Skin epidermis (tissue), 12 donors: ENCODE measurements at regions not wholly inside any gene's neighbourhood (a gene's known extent, or its start where the extent isn't known, plus 50 kb on each side); places are given as distances from the start of the nearest gene placed in this dataset.
"Not testable (repeated sequence)": the region's sequence is repeated elsewhere in the genome, so short reads cannot be mapped to it uniquely, and the experiment has no call there.

ENCODE experiments used
- H3K27ac ChIP-seq, 21 experiments: fragments of 200-600 bp; sonication (generic) in 11 of 21; one replicate each; pipeline ENCODE4 v1.5.0; 2020; ENCODE audit warnings: mild to moderate bottlenecking in 3 of 21, inconsistent platforms in 2 of 21, moderate library complexity in 2 of 21
- H3K4me3 ChIP-seq, 7 experiments: fragments of 200-600 bp; sonication (generic) in 2 of 7; one replicate each; pipeline ENCODE4 v1.5.0; 2020; ENCODE audit warnings: inconsistent platforms in 2 of 7, mild to moderate bottlenecking in 2 of 7, moderate library complexity in 1 of 7

DNA sequence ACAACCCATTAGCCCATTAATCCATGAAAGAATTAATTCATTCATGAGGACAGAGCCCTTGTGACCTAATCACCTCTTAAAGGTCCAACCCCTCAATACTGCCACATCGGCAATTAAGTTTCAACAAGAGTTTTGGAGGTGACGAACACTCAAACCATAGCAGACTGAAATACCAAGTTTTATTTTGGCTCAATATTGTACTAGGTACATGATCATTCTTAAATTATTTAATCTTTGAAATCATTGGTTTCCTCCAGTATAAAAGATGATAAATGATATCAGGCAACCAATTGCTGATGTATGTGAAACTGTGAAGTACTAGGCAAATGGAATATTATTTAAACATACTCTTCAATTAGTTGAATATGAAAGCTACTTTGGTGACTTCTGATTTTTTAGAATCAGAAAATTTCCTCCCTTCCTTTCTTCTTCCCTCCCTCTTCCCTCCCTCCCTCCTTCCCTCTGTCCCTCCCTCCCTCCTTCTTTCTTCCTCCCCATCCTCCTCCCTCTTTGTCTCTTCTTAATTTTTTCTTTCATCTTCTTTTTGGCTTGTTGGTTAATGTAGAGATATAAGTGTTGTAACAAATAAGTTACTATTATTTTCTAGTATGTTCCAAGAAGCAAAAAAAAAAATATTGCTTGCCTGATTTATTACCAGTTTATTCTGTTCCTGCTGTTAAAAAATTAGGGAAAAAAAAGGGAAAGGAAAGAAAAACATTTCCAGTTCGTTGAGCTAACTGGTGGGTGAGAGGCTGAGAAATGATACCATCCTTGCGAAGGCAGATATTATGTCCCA is 233.9 kb upstream of the ZNF217 start:
- Histone ChIP-seq H3K4me3 (peak overlapping the region in 1 of 7 experiments; percentile 3), H3K27ac (peak overlapping the region in 19 of 21 experiments; percentile 77 to 97 (median 85))

- Histone ChIP-seq H3K27ac (peak overlapping the region in 15 of 21 experiments; percentile 10 to 97 (median 84)), H3K4me3 (no peak overlapping the region)
Measured at GRCh38 chr20:53826597-53827291, 233.1 kb upstream of the ZNF217 start.

GRCh38 chr20:53826090-53826489 is 232.5 kb upstream of the ZNF217 start:
- H3K27ac ChIP-seq: peak overlapping the region in 2 of 21 experiments; percentile 24 to 89
- H3K4me3 ChIP-seq: no peak overlapping the region

- Histone ChIP-seq H3K27ac (no peak overlapping the region), H3K4me3 (no peak overlapping the region)
Measured at GRCh38 chr20:53825282-53825681, 231.6 kb upstream of the ZNF217 start.

GRCh38 chr20:53824779-53825178 is 231.1 kb upstream of the ZNF217 start:
- Histone ChIP-seq H3K27ac (no peak overlapping the region), H3K4me3 (no peak overlapping the region)

GRCh38 chr20:53823121-53823764 is 229.6 kb upstream of the ZNF217 start:
- H3K4me3 ChIP-seq: no peak overlapping the region

DNA sequence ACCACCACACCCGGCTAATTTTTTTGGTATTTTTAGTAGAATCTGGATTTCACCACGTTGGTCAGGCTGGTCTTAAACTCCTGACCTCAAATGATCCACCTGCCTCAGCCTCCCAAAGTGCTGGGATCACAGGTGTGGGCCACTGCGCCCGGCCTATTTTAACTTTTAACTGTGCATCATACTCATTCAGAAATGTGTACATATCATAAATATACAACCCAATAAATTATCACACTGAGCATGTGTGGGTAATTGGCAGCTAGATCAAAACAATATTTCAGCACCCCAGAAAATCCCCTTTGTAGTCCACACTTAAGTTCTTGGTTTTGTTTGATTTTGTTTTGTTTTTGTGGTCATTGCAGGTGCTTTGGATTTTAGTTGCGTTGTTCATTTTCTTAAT is 228.9 kb upstream of the ZNF217 start:
- no peak overlapping the region for H3K4me3 ChIP-seq

More at GRCh38 chr20:53823121-53823764, 229.6 kb upstream of the ZNF217 start:
- H3K27ac ChIP-seq: no peak overlapping the region

GRCh38 chr20:53819973-53820451 is 226.4 kb upstream of the ZNF217 start:
- H3K4me3 ChIP-seq: no peak overlapping the region
- H3K27ac ChIP-seq: peak overlapping the region in 5 of 21 experiments; percentile 0 to 63 (median 34)

More for the DNA sequence above, 228.9 kb upstream of the ZNF217 start:
- no peak overlapping the region for H3K27ac ChIP-seq

GRCh38 chr20:53818457-53819177 is 225.0 kb upstream of the ZNF217 start:
- Histone ChIP-seq H3K4me3 (no peak overlapping the region), H3K27ac (no peak overlapping the region)

DNA sequence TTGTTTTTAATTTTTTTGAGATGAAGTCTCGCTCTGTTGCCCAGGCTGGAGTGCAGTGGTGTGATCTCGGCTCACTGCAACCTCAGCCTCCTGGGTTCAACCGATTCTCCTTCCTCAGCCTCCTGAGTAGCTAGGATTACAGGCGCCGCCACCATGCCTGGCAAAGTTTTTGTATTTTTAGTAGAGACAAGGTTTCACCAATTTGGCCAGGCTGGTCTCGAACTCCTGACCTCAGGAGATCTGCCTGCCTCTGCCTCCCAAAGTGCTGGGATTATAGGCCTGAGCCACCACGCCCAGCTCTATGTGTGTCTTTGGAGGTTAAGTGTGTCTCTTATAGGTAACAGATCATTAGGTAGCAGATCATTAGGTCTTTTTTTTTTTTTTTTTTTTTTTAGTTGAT is 223.9 kb upstream of the ZNF217 start:
- H3K4me3 ChIP-seq, H3K27ac ChIP-seq: not testable (repeated sequence)

GRCh38 chr20:53816872-53817398 is 223.3 kb upstream of the ZNF217 start:
- H3K27ac ChIP-seq: no peak overlapping the region
- no peak overlapping the region for H3K4me3 ChIP-seq

GRCh38 chr20:53815509-53815908 is 221.9 kb upstream of the ZNF217 start:
- no peak overlapping the region for H3K4me3 ChIP-seq
- peak overlapping the region in 1 of 21 experiments; percentile 18 for H3K27ac ChIP-seq

GRCh38 chr20:53814060-53814459 is 220.4 kb upstream of the ZNF217 start:
- Histone ChIP-seq H3K4me3 (no peak overlapping the region), H3K27ac (peak overlapping the region in 1 of 21 experiments; percentile 29)

DNA sequence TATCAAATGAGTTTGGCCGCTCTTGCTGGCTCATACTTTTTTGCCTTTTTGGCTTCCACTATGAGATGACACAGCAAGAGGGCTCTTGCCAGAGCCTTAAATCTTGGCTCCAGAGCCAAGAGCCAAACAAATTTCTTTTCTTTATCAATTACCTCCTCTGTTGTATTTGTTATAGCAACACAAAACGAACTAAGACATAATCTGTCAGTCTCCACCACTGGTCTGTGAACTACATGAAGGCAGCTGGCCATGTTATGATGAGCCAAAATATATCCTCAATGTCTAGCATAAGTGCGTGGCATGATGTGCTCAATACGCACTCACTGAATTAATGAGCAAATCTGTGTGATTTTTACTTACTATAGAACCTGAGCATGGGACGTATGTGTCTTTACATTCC is 220.0 kb upstream of the ZNF217 start:
- peak overlapping the region in 2 of 21 experiments; percentile 19 to 29 for H3K27ac ChIP-seq

DNA sequence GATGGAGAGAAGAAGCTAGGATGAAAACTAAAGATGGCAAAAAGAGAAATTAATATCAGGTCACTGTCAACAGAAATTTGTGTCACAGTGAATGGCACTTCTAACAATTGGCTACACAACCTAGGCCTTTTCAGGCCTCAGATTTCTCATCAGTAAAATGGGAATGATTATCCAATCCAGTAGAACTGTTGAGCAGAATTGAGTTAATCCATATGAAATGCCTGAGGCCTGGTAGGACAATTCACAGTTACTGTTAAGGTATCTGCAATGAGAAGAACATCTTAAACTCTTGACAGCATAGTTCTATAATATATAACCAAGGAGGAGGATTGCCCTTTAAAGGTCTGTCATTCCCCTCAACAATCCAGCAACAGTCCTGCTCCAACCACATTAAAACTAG is 217.9 kb upstream of the ZNF217 start:
- H3K4me3 ChIP-seq: no peak overlapping the region
- no peak overlapping the region for H3K27ac ChIP-seq

More for the DNA sequence above, 220.0 kb upstream of the ZNF217 start:
- no peak overlapping the region for H3K4me3 ChIP-seq

GRCh38 chr20:53810661-53811355 is 217.2 kb upstream of the ZNF217 start:
- H3K4me3 ChIP-seq: no peak overlapping the region
- H3K27ac ChIP-seq: no peak overlapping the region

DNA sequence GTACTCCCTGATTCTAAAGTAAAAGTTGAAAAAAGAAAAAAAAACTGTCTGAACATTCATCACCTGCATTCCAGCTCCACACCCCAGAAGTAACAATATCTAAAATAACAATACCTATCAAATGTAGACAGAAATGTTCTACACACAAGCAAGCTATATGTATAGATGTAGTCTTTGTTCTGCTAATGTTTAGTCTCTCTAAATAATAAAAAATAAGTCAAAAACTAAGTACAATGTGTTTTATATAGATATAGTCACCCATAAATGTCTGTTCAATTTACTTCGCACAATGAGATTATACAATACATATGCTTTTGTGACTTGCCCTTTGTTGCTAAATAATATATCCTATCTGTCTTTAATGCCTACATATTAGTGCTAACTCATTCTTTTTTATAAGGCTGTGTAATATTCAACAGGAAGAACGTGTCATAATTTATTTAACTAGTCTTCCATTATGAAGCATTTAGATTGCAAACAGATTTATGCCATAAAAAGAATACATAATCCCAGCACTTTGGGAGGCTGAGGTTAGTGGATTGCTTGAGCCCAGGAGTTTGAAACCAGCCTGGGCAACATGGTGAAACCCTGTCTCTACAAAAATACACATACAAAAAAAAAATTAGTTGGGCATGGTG is 216.2 kb upstream of the ZNF217 start:
- no peak overlapping the region for H3K27ac ChIP-seq
- no peak overlapping the region for H3K4me3 ChIP-seq

GRCh38 chr20:53809217-53809616 is 215.6 kb upstream of the ZNF217 start:
- Histone ChIP-seq H3K4me3 (no peak overlapping the region), H3K27ac (peak overlapping the region in 1 of 21 experiments; percentile 0)
